ENCODE measurements at regions not wholly inside any gene's neighbourhood (a gene's known extent, or its start where the extent isn't known, plus 50 kb on each side); places are given as distances from the start of the nearest gene placed in this dataset.

GRCh38 chr11:121996574-121996973 lies 119.4 kb downstream of the BLID start:
- no CpG with 5 or more reads among the region's 1 CpG for WGBS (ENCODE audit: extremely low coverage, insufficient read length, low lambda C conversion rate)
- Histone ChIP-seq H3K14ac (ENCODE audit: insufficient read depth, low read length) (no peak overlapping the region), H2BK12ac (ENCODE audit: insufficient read length, low read depth, low read length) (no peak overlapping the region), H2BK15ac (ENCODE audit: low read depth, low read length) (no peak overlapping the region), H3K56ac (ENCODE audit: insufficient read length, low read depth, low read length) (no peak overlapping the region), H4K91ac (ENCODE audit: insufficient read length, low read depth, low read length) (no peak overlapping the region), H2AK5ac (ENCODE audit: insufficient read length, low read length) (no peak overlapping the region), H3K4me2 (ENCODE audit: insufficient read depth, insufficient read length, low read length) (no peak overlapping the region), H3K23ac (ENCODE audit: insufficient read length, low read depth, low read length) (no peak overlapping the region), H2AFZ (ENCODE audit: low read length) (no peak overlapping the region), H3K4ac (ENCODE audit: low read depth, low read length) (no peak overlapping the region), H3K4me1 (ENCODE audit: insufficient read depth, low read length) (no peaks in the 10 kb centered on the region), H3K9me3 (ENCODE audit: control insufficient read depth, low read depth, low read length) (no peaks in the 10 kb centered on the region), H3K23me2 (ENCODE audit: insufficient read length, low read depth, low read length, poor library complexity, severe bottlenecking) (no peaks in the 10 kb centered on the region), H4K8ac (replicated peaks; ENCODE audit: insufficient read length, low read depth, low read length) (no peak overlapping the region), H3K18ac (ENCODE audit: insufficient read length, low read depth, low read length) (no peak overlapping the region), H3K9ac (ENCODE audit: extremely low read depth, insufficient read length, low read length) (no peak overlapping the region), H3K27me3 (ENCODE audit: insufficient read depth, low read length) (no peaks in the 10 kb centered on the region), H3K79me2 (ENCODE audit: insufficient read depth, low read length) (no peaks in the 10 kb centered on the region), H2BK20ac (ENCODE audit: low read depth, low read length, poor library complexity, severe bottlenecking) (no peak overlapping the region), H3K79me1 (ENCODE audit: insufficient read depth, low read depth, low read length, poor library complexity, severe bottlenecking) (no peaks in the 10 kb centered on the region), H3K27ac (ENCODE audit: insufficient read length, low read depth, low read length) (no peak overlapping the region), H2BK120ac (ENCODE audit: low read depth, low read length, poor library complexity, severe bottlenecking) (no peak overlapping the region), H4K20me1 (ENCODE audit: control insufficient read depth, insufficient read depth, insufficient read length) (no peaks in the 10 kb centered on the region), H4K5ac (ENCODE audit: insufficient read length, low read depth, low read length) (no peak overlapping the region), H2BK5ac (ENCODE audit: insufficient read length, low read length) (no peak overlapping the region), H3T11ph (ENCODE audit: low read length) (no peak overlapping the region)
- Mint-ChIP-seq H3K27ac (no peak overlapping the region), H3K27me3 (ENCODE audit: low read depth) (no peaks in the 10 kb centered on the region), H3K36me3 (ENCODE audit: insufficient read depth in 1 of 3, low read depth in 3 of 3) (peaks cover 0 to 9% (median 5%) of the 10 kb centered on the region in 3 experiments; a peak in 5 of 7 replicates), H3K4me3 (no peak overlapping the region), H3K9me3 (peaks cover 4 to 11% of the 10 kb centered on the region in 2 experiments; a peak in 4 of 5 replicates), H3K4me1 (no peaks in the 10 kb centered on the region)
- no peak for DNase-seq
- no peak for TF ChIP-seq CTCF (conservative IDR thresholded peaks at IDR 0.05)
